NCI-H1694 (cell line): ENCODE measurements at regions not wholly inside any gene's neighbourhood (a gene's known extent, or its start where the extent isn't known, plus 50 kb on each side); places are given as distances from the start of the nearest gene placed in this dataset.

Source experiments
- DNase-seq: peaks from one replicate; lab custom pipeline; 2025; lab: John Stamatoyannopoulos, UW

- no peak for DNase-seq
Observed at GRCh38 chr11:112859787-112860186, 101.4 kb upstream of the NCAM1 start.

- no peak for DNase-seq
Observed at GRCh38 chr11:112861356-112861755, 99.9 kb upstream of the NCAM1 start.

- no peak for DNase-seq
Observed at GRCh38 chr11:112863305-112863704, 97.9 kb upstream of the NCAM1 start.

GRCh38 chr11:112864672-112865071, 96.5 kb upstream of the NCAM1 start:
- no peak for DNase-seq

GRCh38 chr11:112871909-112872500, 89.2 kb upstream of the NCAM1 start:
- DNase-seq = peak; percentile 54

GRCh38 chr11:112874980-112875379, 86.2 kb upstream of the NCAM1 start:
- no peak for DNase-seq

GRCh38 chr11:112877581-112877980, 83.6 kb upstream of the NCAM1 start:
- no peak for DNase-seq

- no peak for DNase-seq
Observed at GRCh38 chr11:112878033-112878601, 83.1 kb upstream of the NCAM1 start.

- DNase-seq = no peak
Observed at GRCh38 chr11:112880495-112880894, 80.7 kb upstream of the NCAM1 start.

- DNase-seq = no peak
Observed at GRCh38 chr11:112881461-112881860, 79.8 kb upstream of the NCAM1 start.

GRCh38 chr11:112882494-112883381, 78.5 kb upstream of the NCAM1 start:
- no peak for DNase-seq

- DNase-seq = no peak
Observed at GRCh38 chr11:112884012-112884767, 77.0 kb upstream of the NCAM1 start.

GRCh38 chr11:112885744-112886433, 75.3 kb upstream of the NCAM1 start:
- no peak for DNase-seq

- DNase-seq = no peak
Observed at GRCh38 chr11:112886434-112887370, 74.5 kb upstream of the NCAM1 start.

GRCh38 chr11:112889446-112889845, 71.8 kb upstream of the NCAM1 start:
- no peak for DNase-seq

- DNase-seq = no peak
Observed at GRCh38 chr11:112899235-112900006, 61.8 kb upstream of the NCAM1 start.

- DNase-seq = no peak
Observed at GRCh38 chr11:112901924-112902323, 59.3 kb upstream of the NCAM1 start.

- no peak for DNase-seq
Observed at GRCh38 chr11:112902361-112903011, 58.7 kb upstream of the NCAM1 start.

GRCh38 chr11:112903340-112903739, 57.9 kb upstream of the NCAM1 start:
- DNase-seq = no peak
